DMS79 (cell line): ENCODE measurements at regions not wholly inside any gene's neighbourhood (a gene's known extent, or its start where the extent isn't known, plus 50 kb on each side); places are given as distances from the start of the nearest gene placed in this dataset.

Experiments
- DNase-seq: peaks from one replicate; lab custom pipeline; 2025; lab: John Stamatoyannopoulos, UW

GRCh38 chr2:13103151-13103550 is 386.4 kb downstream of the TRIB2 start:
- no peak for DNase-seq

DNA sequence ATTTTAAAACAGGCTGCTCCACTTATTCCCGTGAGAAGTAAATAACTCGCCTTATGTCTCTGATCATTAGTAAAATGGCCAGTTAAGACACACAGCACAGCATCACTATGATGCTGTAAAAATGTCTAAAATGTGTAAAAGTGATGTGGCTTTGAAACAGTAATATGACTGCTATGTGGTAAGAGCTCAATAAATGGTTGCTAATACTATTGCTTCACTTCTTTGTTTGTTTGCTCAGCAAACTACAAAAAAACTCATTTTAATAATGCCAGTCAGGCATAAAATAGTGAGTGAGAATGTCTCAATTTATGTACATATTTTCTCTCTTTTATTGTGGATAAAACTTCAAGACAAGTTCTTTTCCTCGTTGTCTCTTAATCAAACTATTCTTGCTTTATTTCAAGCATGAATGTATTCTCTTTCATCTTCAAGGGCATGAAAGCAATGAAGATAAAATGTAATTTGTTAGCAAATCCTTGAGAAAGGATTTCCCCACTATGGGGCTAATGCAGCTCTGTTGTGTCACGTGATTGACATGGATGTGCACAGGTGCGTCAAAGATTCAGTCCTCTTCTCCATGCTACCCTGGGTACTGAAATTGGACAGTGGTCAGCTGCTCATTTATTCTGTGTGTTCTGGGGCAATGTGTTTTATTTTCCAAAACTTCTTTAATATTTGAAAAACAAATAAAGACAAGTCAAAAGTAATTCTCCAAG is 387.2 kb downstream of the TRIB2 start:
- no peak for DNase-seq

GRCh38 chr2:13104723-13105122 is 388.0 kb downstream of the TRIB2 start:
- no peak for DNase-seq

- no peak for DNase-seq
Observed at GRCh38 chr2:13106302-13106701, 389.6 kb downstream of the TRIB2 start.

DNA sequence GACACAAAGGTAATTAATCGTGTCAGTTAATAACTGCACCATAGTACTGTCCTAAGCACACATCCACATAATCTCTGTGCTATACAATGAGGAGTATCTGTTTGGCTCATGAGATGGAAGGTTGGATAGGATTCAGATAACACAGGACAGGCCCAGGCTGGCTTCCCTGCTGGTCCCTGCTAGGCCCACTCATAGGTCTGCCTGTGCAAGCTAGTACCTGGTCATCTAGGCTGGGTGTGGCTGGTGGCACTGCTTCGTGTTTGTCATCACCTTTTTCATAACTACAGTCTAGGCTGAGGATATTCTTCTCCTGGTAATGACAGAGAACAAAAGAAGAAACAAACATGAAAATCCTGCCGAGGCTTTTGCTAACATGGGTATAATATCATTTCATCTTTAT is 392.8 kb downstream of the TRIB2 start:
- no peak for DNase-seq

GRCh38 chr2:13110825-13111224 is 394.1 kb downstream of the TRIB2 start:
- DNase-seq: no peak

DNA sequence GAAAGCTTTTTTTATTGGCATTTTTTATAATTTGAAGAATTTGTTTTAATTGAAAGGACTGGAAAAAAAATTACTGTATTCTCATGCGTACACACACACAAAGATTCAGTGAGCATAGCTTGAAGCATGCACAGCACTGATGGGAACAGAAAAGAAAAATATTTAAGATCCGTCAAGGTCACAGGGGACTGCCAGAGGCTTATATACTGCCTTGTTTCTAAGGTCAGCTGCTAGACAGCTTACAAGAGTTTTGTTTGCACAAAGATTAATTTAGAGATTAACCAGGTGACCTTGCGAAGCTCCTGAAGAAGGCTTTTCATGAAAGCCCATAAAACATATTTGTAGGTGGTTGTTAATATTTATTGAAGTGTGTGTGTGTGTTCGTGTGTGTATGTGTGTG is 396.3 kb downstream of the TRIB2 start:
- DNase-seq: no peak

DNA sequence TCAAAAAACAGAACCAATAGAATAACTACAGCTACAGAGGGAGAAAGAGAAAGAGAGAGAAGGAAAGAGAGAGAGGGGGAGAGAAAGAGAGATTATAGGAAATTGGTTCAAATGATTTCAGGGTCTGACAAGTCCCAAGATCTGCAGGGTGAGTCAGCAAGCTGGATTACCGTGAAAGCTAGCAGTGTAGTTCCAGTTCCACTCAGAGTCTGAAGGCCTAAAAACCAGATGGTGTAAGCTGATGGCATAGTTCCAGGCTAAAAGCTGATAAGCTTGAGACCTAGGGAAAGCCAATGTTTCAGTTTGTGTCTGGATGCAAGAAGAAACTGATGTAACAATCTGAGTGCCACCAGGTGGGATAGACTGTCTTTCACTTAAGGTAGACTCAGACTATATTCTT is 397.7 kb downstream of the TRIB2 start:
- DNase-seq: no peak

- no peak for DNase-seq
Observed at GRCh38 chr2:13115643-13116042, 398.9 kb downstream of the TRIB2 start.

GRCh38 chr2:13121096-13121495 is 404.4 kb downstream of the TRIB2 start:
- DNase-seq: no peak

DNA sequence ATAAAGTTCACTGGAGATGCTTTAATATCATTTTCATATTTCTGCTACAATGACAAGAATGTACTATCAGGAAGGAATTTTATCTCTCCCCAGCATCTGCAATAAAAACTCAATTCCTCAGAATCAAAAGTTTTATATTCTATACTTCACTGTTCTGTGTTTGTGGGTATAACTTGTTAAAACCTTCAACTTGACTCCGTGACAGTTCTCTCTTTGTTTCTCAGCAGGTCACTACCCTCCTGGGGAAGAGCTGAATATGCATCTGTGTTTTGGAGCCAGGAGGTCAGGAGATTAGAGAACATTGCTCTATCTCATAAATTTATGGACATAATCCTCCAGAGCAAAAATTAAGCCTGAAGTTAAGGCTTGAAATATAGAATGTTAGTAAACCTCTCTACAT is 411.4 kb downstream of the TRIB2 start:
- no peak for DNase-seq

GRCh38 chr2:13135369-13135768 is 418.6 kb downstream of the TRIB2 start:
- DNase-seq: no peak

DNA sequence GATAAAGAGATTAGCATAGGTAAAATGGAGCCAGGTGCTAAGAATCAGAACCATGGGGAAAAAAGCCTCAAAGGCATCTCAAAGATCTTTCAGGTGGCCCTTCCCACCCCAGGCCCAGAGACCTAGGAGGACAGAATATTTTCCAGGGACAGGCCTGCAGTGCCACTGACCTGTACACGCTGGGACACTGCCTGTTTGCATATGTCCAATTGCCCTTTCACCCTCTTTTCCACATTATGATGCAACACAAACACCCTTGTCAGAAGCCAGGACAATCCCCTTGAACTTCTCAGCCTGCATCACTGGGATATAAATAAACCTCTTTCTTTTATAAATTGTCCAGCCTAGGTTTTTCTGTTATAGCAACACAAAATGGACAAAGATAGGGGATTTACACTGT is 419.1 kb downstream of the TRIB2 start:
- no peak for DNase-seq

DNA sequence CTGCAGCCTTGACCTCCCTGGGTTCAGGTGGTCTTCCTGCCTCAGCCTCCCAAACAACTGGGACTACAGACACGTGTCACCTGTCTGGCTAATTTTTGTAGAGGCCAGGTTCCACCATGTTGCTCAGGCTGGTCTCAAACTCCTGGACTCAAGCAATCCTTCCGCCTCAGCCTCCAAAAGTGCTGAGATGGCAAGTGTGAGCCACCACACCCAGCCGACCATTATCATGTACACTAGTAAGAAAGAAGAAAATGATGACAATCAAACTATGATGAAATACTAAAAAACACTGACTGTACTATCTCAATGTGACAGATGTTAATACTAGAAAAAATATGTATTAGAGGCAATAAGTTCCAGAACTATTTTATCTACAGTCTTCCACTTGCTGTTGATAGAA is 420.9 kb downstream of the TRIB2 start:
- no peak for DNase-seq

- DNase-seq: no peak
Observed at GRCh38 chr2:13141315-13141714, 424.6 kb downstream of the TRIB2 start.

DNA sequence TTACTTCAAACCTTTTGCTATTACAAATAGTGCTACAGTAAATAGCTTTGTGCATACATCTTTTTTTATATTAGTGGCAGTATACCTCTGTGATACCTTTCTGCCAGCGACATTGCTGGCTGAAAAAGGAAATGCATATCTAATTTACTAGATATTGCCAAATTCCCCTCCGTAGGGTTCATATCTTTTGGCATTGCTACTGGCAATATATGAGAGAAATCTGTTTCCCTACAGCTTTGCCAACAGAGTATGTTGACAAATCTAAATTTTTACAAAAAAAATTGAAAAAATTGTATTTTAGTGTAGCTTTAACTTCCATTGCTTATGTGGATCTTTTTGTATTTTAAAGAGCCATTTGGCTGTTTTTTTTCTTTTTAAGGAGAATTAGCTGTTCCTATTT is 426.7 kb downstream of the TRIB2 start:
- no peak for DNase-seq

- DNase-seq: no peak
Observed at GRCh38 chr2:13156916-13157315, 440.2 kb downstream of the TRIB2 start.

DNA sequence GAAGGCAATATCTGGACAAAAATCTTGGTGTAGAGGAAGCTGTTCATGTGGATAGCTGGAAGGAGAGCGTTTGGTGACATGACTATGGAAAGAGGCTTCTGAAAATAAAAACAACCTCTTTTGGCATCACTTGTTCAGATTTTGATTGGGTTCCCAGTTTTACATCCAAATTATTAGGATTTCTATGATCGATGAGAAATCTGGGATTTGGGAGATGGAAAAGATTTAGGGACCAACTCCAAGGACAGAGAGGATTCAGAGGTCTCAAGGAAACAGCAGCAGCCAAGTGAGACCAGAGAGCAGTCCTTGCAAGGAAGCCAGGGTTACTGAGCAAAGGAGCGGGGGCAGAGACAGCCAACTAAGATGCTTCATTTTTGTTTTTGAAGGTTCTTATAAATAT is 441.7 kb downstream of the TRIB2 start:
- no peak for DNase-seq

GRCh38 chr2:13180729-13181128 is 464.0 kb downstream of the TRIB2 start:
- DNase-seq: no peak

DNA sequence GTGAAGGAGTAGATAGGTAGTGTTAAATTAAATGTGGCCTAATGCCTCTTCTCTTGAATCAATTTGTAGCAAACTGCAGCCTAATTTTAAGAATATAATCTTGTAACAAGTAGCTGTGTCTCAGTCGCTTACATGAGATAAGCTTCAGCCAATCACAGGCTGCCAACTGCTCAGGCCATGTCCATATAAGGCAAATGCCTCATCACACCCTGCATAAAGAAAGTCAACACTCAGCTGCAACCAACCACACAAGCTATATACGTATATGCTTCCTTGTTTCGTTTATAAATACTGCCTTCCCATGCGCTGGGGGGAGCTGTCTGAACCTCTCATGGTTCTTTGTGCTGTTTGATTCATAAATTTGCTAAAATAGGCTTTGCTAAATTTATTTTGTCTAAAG is 476.3 kb downstream of the TRIB2 start:
- no peak for DNase-seq

DNA sequence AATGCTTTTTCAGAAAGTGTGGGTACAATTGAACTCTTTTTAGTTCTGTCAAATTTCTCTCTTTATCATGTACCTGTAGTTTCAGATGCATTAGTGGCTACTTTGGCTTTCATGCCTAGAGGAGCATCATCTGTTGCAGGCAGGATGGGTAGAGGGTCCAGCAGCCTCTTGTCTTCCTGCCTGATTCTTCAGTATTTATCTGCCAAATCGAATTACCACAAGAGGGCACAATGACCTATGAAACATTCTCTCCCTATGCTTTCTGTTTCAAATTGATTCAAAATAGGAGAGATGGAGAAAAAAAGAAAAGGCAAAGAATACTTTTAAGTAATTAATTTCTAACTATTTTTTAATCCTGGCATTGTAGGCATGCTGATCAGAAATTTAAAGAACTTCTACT is 477.2 kb downstream of the TRIB2 start:
- DNase-seq: no peak

- no peak for DNase-seq
Observed at GRCh38 chr2:13195270-13195669, 478.5 kb downstream of the TRIB2 start.

GRCh38 chr2:13197248-13197647 is 480.5 kb downstream of the TRIB2 start:
- no peak for DNase-seq

GRCh38 chr2:13201924-13202323 is 485.2 kb downstream of the TRIB2 start:
- DNase-seq: no peak

DNA sequence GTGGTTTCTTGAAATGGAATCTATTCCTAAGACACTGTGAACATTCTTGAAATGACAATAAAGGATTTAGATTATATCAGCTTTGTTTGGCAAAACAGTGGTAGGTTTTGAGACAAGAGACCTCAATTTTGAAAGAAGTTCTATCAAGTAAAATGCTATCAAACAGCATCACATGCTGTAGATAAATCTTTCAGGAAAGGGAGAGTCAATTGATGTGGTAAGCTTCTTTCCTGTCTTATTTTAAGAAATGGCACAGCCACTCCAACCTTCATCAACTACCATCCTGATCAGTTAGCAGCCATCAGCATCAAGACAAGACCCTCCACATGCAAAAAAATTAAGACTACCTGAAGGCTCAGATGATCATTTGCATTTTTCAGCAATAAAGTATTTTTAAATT is 495.4 kb downstream of the TRIB2 start:
- no peak for DNase-seq
